Thoracic aorta (tissue), 2 donors: ENCODE measurements at regions not wholly inside any gene's neighbourhood (a gene's known extent, or its start where the extent isn't known, plus 50 kb on each side); places are given as distances from the start of the nearest gene placed in this dataset.

Experiments
- ATAC-seq: fragments of 150-250 bp; one replicate; pipeline ENCODE4 v1.8.0; 2017; ENCODE audit warnings: low read depth; ENCODE audit not compliant: insufficient number of reproducible peaks, low FRiP score
- DNase-seq: peaks from one replicate; pipeline ENCODE4 v3.0.0-alpha.2; 2020; ENCODE audit warnings: low spot score
- H3K27ac ChIP-seq, 2 donors: fragments of 200-600 bp; sonication (generic); 1 replicate in 1 of 2; 2 replicates in 1 of 2; pipeline ENCODE4 v1.5.1; 2016; ENCODE audit warnings: mild to moderate bottlenecking in 2 of 2, moderate library complexity in 2 of 2
- H3K27me3 ChIP-seq: fragments of 200-600 bp; sonication (generic); replicated peaks from 2 replicates; pipeline ENCODE4 v1.6.0; 2016; ENCODE audit warnings: mild to moderate bottlenecking; ENCODE audit not compliant: insufficient read depth
- H3K36me3 ChIP-seq: fragments of 200-600 bp; sonication (generic); one replicate; pipeline ENCODE4 v1.5.1; 2016
- H3K4me1 ChIP-seq, 2 donors: fragments of 200-600 bp; sonication (generic); 1 replicate in 1 of 2; 2 replicates in 1 of 2; pipeline versions ENCODE4 v1.5.1 to v1.6.0; 2016; ENCODE audit warnings: low read depth in 2 of 2, mild to moderate bottlenecking in 1 of 2; ENCODE audit not compliant: control insufficient read depth in 1 of 2
- H3K4me3 ChIP-seq: fragments of 200-600 bp; sonication (generic); 2 replicates; pipeline ENCODE4 v1.5.1; 2016; ENCODE audit warnings: mild to moderate bottlenecking
- H3K9me3 ChIP-seq: fragments of 200-600 bp; sonication (generic); 2 replicates; pipeline ENCODE4 v1.5.1; 2016
- TF ChIP-seq, protein P1 (sequence below): fragments of 200-600 bp; sonication (generic); IDR thresholded peaks from one replicate; pipeline ENCODE4 v1.5.1; 2019; ENCODE audit warnings: antibody characterized with exemption

DNA sequence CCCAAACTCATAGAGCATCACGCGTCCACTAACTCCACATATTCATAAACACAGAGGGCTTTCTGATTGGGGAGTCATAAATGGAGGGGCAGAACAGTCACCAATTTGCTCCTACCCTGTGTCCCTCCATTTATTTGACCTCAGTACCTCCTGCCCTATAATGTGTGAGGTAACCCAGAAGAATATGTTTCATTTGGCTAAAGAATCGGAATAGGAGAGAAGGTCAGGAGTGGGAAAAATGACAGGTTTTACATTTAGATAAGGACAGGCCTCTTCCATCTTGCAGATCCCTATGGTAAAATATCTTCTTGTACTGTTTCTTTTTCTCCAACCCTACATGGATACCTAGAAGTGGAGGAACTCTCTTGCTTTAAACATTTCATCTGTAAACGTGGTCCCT lies 578.0 kb downstream of the TUSC7 start:
- Histone ChIP-seq H3K27ac (no peak overlapping the region), H3K4me3 (no peak overlapping the region), H3K36me3 (no peaks in the 10 kb centered on the region), H3K27me3 (no peaks in the 10 kb centered on the region), H3K4me1 (no peaks in the 10 kb centered on the region), H3K9me3 (no peaks in the 10 kb centered on the region)
- no peak for DNase-seq
- no peak for ATAC-seq
- TF ChIP-seq, protein P1, sequence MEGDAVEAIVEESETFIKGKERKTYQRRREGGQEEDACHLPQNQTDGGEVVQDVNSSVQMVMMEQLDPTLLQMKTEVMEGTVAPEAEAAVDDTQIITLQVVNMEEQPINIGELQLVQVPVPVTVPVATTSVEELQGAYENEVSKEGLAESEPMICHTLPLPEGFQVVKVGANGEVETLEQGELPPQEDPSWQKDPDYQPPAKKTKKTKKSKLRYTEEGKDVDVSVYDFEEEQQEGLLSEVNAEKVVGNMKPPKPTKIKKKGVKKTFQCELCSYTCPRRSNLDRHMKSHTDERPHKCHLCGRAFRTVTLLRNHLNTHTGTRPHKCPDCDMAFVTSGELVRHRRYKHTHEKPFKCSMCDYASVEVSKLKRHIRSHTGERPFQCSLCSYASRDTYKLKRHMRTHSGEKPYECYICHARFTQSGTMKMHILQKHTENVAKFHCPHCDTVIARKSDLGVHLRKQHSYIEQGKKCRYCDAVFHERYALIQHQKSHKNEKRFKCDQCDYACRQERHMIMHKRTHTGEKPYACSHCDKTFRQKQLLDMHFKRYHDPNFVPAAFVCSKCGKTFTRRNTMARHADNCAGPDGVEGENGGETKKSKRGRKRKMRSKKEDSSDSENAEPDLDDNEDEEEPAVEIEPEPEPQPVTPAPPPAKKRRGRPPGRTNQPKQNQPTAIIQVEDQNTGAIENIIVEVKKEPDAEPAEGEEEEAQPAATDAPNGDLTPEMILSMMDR, result no peak

DNA sequence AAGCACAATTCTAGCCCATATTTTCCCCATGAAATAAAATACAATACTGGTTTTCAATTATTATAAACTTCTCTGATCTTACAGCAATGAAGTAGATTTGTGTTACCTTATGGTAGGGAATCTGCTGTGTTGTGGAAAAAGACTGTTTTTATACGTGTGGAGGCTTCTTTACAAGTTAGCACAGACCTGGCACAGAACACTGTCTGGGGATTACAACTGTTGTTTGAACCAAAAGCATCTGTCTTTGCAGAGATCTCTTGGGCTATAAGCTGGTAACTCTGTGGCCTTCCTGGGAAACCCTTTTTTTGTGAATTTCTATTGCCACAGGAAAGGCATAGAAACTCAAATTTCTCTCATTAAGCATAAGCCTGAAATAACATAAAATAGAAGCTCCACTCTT lies 581.9 kb downstream of the TUSC7 start:
- TF ChIP-seq, protein P1, result no peak
- Histone ChIP-seq H3K36me3 (no peaks in the 10 kb centered on the region), H3K4me1 (no peaks in the 10 kb centered on the region), H3K4me3 (no peak overlapping the region), H3K27ac (no peak overlapping the region), H3K27me3 (no peaks in the 10 kb centered on the region), H3K9me3 (no peaks in the 10 kb centered on the region)
- ATAC-seq (no peak), DNase-seq (no peak)

DNA sequence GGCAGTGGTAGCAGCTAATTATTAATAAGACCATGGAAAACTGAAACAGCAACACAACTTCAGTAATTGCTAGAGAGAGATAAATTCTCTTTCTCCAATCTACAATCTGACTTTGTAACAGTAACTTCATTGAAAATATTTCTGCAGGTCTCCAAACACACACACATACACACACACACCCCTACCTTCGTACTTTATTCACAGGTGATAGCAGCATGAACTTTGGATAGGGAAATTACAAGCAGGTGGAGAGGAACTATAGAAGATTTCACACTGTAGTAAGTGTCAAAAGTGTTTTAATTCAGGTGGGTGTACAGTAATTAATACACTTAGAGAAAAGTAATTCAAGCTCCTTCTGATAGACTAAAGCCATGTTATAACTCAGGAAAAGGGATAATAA lies 587.5 kb downstream of the TUSC7 start:
- Histone ChIP-seq H3K4me3 (no peak overlapping the region), H3K9me3 (no peaks in the 10 kb centered on the region), H3K27me3 (no peaks in the 10 kb centered on the region), H3K27ac (no peak overlapping the region), H3K4me1 (no peaks in the 10 kb centered on the region), H3K36me3 (no peaks in the 10 kb centered on the region)
- TF ChIP-seq, protein P1, result no peak
- DNase-seq (no peak), ATAC-seq (no peak)

DNA sequence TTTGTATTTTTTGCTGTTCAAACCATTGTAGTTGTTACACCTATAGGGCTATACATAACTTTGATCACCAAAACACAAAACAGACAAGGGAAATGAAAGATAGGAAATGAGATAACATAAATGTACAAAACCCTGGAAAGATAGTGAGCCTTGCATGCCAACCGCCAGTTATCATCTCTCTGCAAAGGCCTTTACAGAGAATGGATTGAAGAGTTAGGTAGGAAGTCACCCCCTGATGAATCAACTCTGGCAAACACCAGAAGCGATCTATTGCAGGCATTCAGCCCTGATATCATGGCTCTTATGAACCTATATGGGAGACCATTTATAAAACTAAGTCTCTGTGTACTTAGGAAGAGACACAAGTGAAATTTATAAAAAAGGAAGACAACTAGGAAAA lies 588.0 kb downstream of the TUSC7 start:
- Histone ChIP-seq H3K9me3 (no peaks in the 10 kb centered on the region), H3K4me3 (no peak overlapping the region), H3K36me3 (no peaks in the 10 kb centered on the region), H3K27me3 (no peaks in the 10 kb centered on the region), H3K27ac (no peak overlapping the region), H3K4me1 (no peaks in the 10 kb centered on the region)
- TF ChIP-seq, protein P1, result no peak
- no peak for ATAC-seq
- no peak for DNase-seq

DNA sequence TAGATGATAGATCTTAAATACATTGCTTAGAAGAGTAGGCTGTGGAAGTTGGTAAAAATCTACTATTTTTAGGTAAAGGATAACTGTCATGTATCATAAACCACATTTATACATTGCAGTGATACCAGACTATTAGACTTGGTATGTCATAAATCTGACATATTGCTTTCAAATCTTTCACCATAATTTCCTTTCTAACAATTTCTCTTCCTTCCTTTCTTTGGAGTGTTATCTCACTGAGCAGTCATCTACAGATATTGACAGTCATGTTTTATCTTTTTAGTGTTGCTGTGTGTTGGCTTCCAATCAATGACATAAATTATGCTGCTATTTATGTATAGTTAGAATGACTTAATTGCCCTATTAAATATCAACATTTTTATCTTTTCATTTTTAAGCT lies 588.7 kb downstream of the TUSC7 start:
- no peak for DNase-seq
- H3K4me1 ChIP-seq, result no peaks in the 10 kb centered on the region
- H3K4me3 ChIP-seq, result no peak overlapping the region
- ATAC-seq, result no peak
- no peaks in the 10 kb centered on the region for H3K9me3 ChIP-seq
- H3K36me3 ChIP-seq, result no peaks in the 10 kb centered on the region
- H3K27ac ChIP-seq, result no peak overlapping the region
- TF ChIP-seq, protein P1, result no peak
- no peaks in the 10 kb centered on the region for H3K27me3 ChIP-seq
